H9 (cell line): ENCODE measurements at regions not wholly inside any gene's neighbourhood (a gene's known extent, or its start where the extent isn't known, plus 50 kb on each side); places are given as distances from the start of the nearest gene placed in this dataset.
A peak's percentile ranks its signal among the peaks of the same experiment; 100 is the strongest.

ENCODE experiments used
- DNase-seq: peaks from one replicate; pipeline ENCODE4 v3.0.0-alpha.2; 2017
- H2AFZ ChIP-seq: one replicate; pipeline ENCODE4 v1.6.1; 2013; ENCODE audit warnings: mild to moderate bottlenecking, low read length, control low read depth, moderate library complexity
- H2AK5ac ChIP-seq: 2 replicates; pipeline ENCODE4 v1.6.1; 2013; ENCODE audit warnings: low read length, control low read depth, mixed read lengths; ENCODE audit not compliant: insufficient read length
- H2BK120ac ChIP-seq: one replicate; pipeline ENCODE4 v1.6.1; 2013; ENCODE audit warnings: low read depth, mild to moderate bottlenecking, low read length, control low read depth, inconsistent platforms; ENCODE audit not compliant: poor library complexity, severe bottlenecking
- H2BK12ac ChIP-seq: 2 replicates; pipeline ENCODE4 v1.6.1; 2013; ENCODE audit warnings: low read length, control low read depth, mixed read lengths, low read depth; ENCODE audit not compliant: insufficient read length
- H2BK15ac ChIP-seq: 2 replicates; pipeline ENCODE4 v1.6.1; 2013; ENCODE audit warnings: low read depth, low read length, control low read depth
- H2BK20ac ChIP-seq: one replicate; pipeline ENCODE4 v1.6.1; 2013; ENCODE audit warnings: low read depth, mild to moderate bottlenecking, low read length, control low read depth, inconsistent platforms; ENCODE audit not compliant: poor library complexity, severe bottlenecking
- H2BK5ac ChIP-seq: 2 replicates; pipeline ENCODE4 v1.6.1; 2013; ENCODE audit warnings: low read length, control low read depth, mixed read lengths; ENCODE audit not compliant: insufficient read length
- H3K14ac ChIP-seq: 2 replicates; pipeline ENCODE4 v1.6.1; 2013; ENCODE audit warnings: low read length, control low read depth; ENCODE audit not compliant: insufficient read depth
- H3K18ac ChIP-seq: 2 replicates; pipeline ENCODE4 v1.6.1; 2013; ENCODE audit warnings: low read depth, mild to moderate bottlenecking, mixed read lengths, low read length, control low read depth; ENCODE audit not compliant: insufficient read length
- H3K23ac ChIP-seq: 2 replicates; pipeline ENCODE4 v1.6.1; 2013; ENCODE audit warnings: low read length, control low read depth, mixed read lengths, low read depth; ENCODE audit not compliant: insufficient read length
- H3K23me2 ChIP-seq: 2 replicates; pipeline ENCODE4 v1.6.1; 2013; ENCODE audit warnings: low read depth, mild to moderate bottlenecking, mixed read lengths, low read length, control low read depth; ENCODE audit not compliant: insufficient read length, poor library complexity, severe bottlenecking
- H3K27ac ChIP-seq: 2 replicates; pipeline ENCODE4 v1.5.1; 2013; ENCODE audit warnings: low read length, control low read depth, mixed read lengths, low read depth; ENCODE audit not compliant: insufficient read length
- H3K27me3 ChIP-seq: 2 replicates; pipeline ENCODE4 v1.6.1; 2013; ENCODE audit warnings: low read length, control low read depth, inconsistent platforms; ENCODE audit not compliant: insufficient read depth
- H3K4ac ChIP-seq: 2 replicates; pipeline ENCODE4 v1.6.1; 2013; ENCODE audit warnings: low read depth, mild to moderate bottlenecking, control low read depth, inconsistent platforms, low read length, moderate library complexity
- H3K4me1 ChIP-seq: 2 replicates; pipeline ENCODE4 v1.6.1; 2013; ENCODE audit warnings: low read length, control low read depth, inconsistent platforms; ENCODE audit not compliant: insufficient read depth
- H3K4me2 ChIP-seq: 2 replicates; pipeline ENCODE4 v1.6.1; 2013; ENCODE audit warnings: low read length, control low read depth, mixed read lengths; ENCODE audit not compliant: insufficient read length, insufficient read depth
- H3K56ac ChIP-seq: 2 replicates; pipeline ENCODE4 v1.6.1; 2013; ENCODE audit warnings: low read depth, mild to moderate bottlenecking, mixed read lengths, low read length, control low read depth; ENCODE audit not compliant: insufficient read length
- H3K79me1 ChIP-seq: 2 replicates; pipeline ENCODE4 v1.6.1; 2013; ENCODE audit warnings: low read depth, mild to moderate bottlenecking, moderate library complexity, low read length, control low read depth, inconsistent platforms; ENCODE audit not compliant: insufficient read depth, poor library complexity, severe bottlenecking
- H3K79me2 ChIP-seq: 2 replicates; pipeline ENCODE4 v1.6.1; 2013; ENCODE audit warnings: low read length, control low read depth, inconsistent platforms; ENCODE audit not compliant: insufficient read depth
- H3K9ac ChIP-seq: 2 replicates; pipeline ENCODE4 v1.6.1; 2013; ENCODE audit warnings: low read length, control low read depth, mixed read lengths; ENCODE audit not compliant: insufficient read length; ENCODE audit errors: extremely low read depth
- H3K9me3 ChIP-seq: one replicate; pipeline ENCODE4 v1.6.1; 2013; ENCODE audit warnings: low read depth, low read length, inconsistent platforms; ENCODE audit not compliant: control insufficient read depth
- H3T11ph ChIP-seq: one replicate; pipeline ENCODE4 v1.6.1; 2013; ENCODE audit warnings: mild to moderate bottlenecking, low read length, control low read depth, inconsistent platforms
- H4K20me1 ChIP-seq: one replicate; pipeline ENCODE4 v1.6.1; 2013; ENCODE audit not compliant: control insufficient read depth, insufficient read length, insufficient read depth
- H4K5ac ChIP-seq: 2 replicates; pipeline ENCODE4 v1.6.1; 2013; ENCODE audit warnings: low read depth, mild to moderate bottlenecking, mixed read lengths, low read length, control low read depth; ENCODE audit not compliant: insufficient read length
- H4K8ac ChIP-seq: replicated peaks from 2 replicates; pipeline ENCODE4 v1.6.1; 2013; ENCODE audit warnings: low read length, control low read depth, mixed read lengths, low read depth; ENCODE audit not compliant: insufficient read length
- H4K91ac ChIP-seq: 2 replicates; pipeline ENCODE4 v1.6.1; 2013; ENCODE audit warnings: low read depth, mild to moderate bottlenecking, moderate library complexity, mixed read lengths, low read length, control low read depth; ENCODE audit not compliant: insufficient read length
- H3K27ac Mint-ChIP-seq, 3 experiments: 2 replicates in 2 of 3; 3 replicates in 1 of 3; pipeline ENCODE4 v1.8.0; 2020 to 2021; ENCODE audit warnings: mixed read lengths in 3 of 3, mild to moderate bottlenecking in 1 of 3, moderate library complexity in 1 of 3
- H3K27me3 Mint-ChIP-seq: 2 replicates; pipeline ENCODE4 v1.8.0; 2021; ENCODE audit warnings: low read depth, mild to moderate bottlenecking, moderate library complexity, mixed read lengths
- H3K36me3 Mint-ChIP-seq, 3 experiments: 2 replicates in 2 of 3; 3 replicates in 1 of 3; pipeline ENCODE4 v1.8.0; 2020 to 2021; ENCODE audit warnings: low read depth in 3 of 3, mixed read lengths in 3 of 3; ENCODE audit not compliant: insufficient read depth in 1 of 3
- H3K4me1 Mint-ChIP-seq, 2 experiments: 2 replicates each; pipeline ENCODE4 v1.8.0; 2020; ENCODE audit warnings: mixed read lengths in 2 of 2
- H3K4me3 Mint-ChIP-seq, 2 experiments: 2 replicates in 1 of 2; 3 replicates in 1 of 2; pipeline ENCODE4 v1.8.0; 2020 to 2021; ENCODE audit warnings: mild to moderate bottlenecking in 2 of 2, mixed read lengths in 2 of 2, moderate library complexity in 1 of 2
- H3K9me3 Mint-ChIP-seq, 2 experiments: 2 replicates in 1 of 2; 3 replicates in 1 of 2; pipeline ENCODE4 v1.8.0; 2020; ENCODE audit warnings: mild to moderate bottlenecking in 2 of 2, mixed read lengths in 2 of 2, moderate library complexity in 1 of 2
- WGBS: extraction: QIAGEN DNeasy Blood & Tissue Kit; methylation state at CpG from one replicate; pipeline ENCODE4 v1.1.7; 2013; ENCODE audit warnings: missing lambda C conversion rate, low lambda C conversion rate, mixed read lengths; ENCODE audit not compliant: insufficient read length; ENCODE audit errors: extremely low coverage; 5-methylcytosine and 5-hydroxymethylcytosine counted together
- TF ChIP-seq, protein P1 (sequence below): fragments of 200-600 bp; sonication (generic); conservative IDR thresholded peaks from 3 replicates; pipeline ENCODE4 v1.8.0; 2021; ENCODE audit warnings: antibody characterized with exemption, mild to moderate bottlenecking

DNA sequence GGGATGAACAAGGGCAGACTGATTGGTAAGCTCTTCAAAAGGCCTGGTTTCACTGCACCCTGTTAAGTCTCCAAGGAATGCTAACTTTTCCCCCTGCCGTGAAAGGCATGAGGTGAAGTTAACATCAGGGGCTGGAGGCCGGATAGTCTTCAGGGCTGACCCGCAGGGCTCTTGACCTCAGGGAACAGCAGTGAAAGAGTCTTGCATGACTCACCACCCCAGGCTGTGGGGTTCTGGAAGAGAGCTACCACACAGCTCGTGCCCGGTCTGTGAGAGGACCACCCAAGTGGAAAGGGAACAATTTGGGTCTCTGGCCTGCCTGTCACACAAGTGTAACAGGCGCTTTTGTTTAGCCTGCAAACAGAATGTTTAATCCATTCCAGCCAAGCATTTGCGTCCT is 504.9 kb downstream of the EDEM1 start:
- H3K27ac Mint-ChIP-seq: no peak overlapping the region
- H3K23me2 ChIP-seq: no peaks in the 10 kb centered on the region
- H3K36me3 Mint-ChIP-seq: peaks cover 6 to 10% (median 9%) of the 10 kb centered on the region in 3 experiments
- peak; percentile 43 for DNase-seq
- H3K18ac ChIP-seq: no peak overlapping the region
- H3K4me1 Mint-ChIP-seq: peaks cover 0 to 8% of the 10 kb centered on the region in 2 experiments; a peak in 2 of 4 replicates
- no peaks in the 10 kb centered on the region for H3K27me3 ChIP-seq
- peaks cover 1% of the 10 kb centered on the region for H3K27me3 Mint-ChIP-seq
- H2AK5ac ChIP-seq: no peak overlapping the region
- H2BK120ac ChIP-seq: no peak overlapping the region
- H2BK15ac ChIP-seq: no peak overlapping the region
- H3K79me1 ChIP-seq: no peaks in the 10 kb centered on the region
- H3K79me2 ChIP-seq: no peaks in the 10 kb centered on the region
- H3T11ph ChIP-seq: no peak overlapping the region
- H3K9ac ChIP-seq: no peak overlapping the region
- H2BK12ac ChIP-seq: no peak overlapping the region
- H2BK20ac ChIP-seq: no peak overlapping the region
- no CpG with 5 or more reads among the region's 7 CpGs for WGBS
- no peak overlapping the region for H4K5ac ChIP-seq
- no peak overlapping the region for H3K27ac ChIP-seq
- H4K8ac ChIP-seq: no peak overlapping the region
- H2BK5ac ChIP-seq: no peak overlapping the region
- H3K14ac ChIP-seq: no peak overlapping the region
- no peak overlapping the region for H3K56ac ChIP-seq
- no peak overlapping the region for H3K4me2 ChIP-seq
- H4K20me1 ChIP-seq: no peaks in the 10 kb centered on the region
- no peak overlapping the region for H3K4me3 Mint-ChIP-seq
- H4K91ac ChIP-seq: no peak overlapping the region
- peaks cover 11% of the 10 kb centered on the region in 2 experiments for H3K9me3 Mint-ChIP-seq
- no peak overlapping the region for H2AFZ ChIP-seq
- TF ChIP-seq, protein P1, sequence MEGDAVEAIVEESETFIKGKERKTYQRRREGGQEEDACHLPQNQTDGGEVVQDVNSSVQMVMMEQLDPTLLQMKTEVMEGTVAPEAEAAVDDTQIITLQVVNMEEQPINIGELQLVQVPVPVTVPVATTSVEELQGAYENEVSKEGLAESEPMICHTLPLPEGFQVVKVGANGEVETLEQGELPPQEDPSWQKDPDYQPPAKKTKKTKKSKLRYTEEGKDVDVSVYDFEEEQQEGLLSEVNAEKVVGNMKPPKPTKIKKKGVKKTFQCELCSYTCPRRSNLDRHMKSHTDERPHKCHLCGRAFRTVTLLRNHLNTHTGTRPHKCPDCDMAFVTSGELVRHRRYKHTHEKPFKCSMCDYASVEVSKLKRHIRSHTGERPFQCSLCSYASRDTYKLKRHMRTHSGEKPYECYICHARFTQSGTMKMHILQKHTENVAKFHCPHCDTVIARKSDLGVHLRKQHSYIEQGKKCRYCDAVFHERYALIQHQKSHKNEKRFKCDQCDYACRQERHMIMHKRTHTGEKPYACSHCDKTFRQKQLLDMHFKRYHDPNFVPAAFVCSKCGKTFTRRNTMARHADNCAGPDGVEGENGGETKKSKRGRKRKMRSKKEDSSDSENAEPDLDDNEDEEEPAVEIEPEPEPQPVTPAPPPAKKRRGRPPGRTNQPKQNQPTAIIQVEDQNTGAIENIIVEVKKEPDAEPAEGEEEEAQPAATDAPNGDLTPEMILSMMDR: no peak
- H3K4me1 ChIP-seq: no peaks in the 10 kb centered on the region
- H3K23ac ChIP-seq: no peak overlapping the region
- H3K9me3 ChIP-seq: no peaks in the 10 kb centered on the region
- no peak overlapping the region for H3K4ac ChIP-seq
